ENCODE measurements at regions not wholly inside any gene's neighbourhood (a gene's known extent, or its start where the extent isn't known, plus 50 kb on each side); places are given as distances from the start of the nearest gene placed in this dataset.

DNA sequence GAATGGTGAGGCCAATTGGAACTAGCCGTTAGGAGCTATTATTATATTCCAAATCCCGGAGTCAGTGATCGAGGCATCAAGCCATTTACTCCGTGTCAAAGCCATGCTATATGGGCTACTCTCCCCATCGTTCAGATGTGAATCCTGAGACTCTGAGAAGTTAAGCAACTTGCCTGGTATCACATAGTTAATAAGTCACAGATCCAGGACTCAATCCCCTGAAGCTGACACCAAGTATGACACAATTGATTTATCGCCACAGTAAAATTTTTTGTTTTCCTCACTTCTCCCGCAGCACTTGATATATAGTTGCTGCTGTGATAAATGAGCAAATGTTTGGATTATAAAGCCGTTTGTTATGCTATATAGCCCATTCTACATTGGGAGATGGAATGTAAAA is 50.8 kb upstream of the TSHZ2 start:
- H3K27me3 Mint-ChIP-seq (ENCODE audit: insufficient read depth, unreplicated experiment): peaks cover 3% of the 10 kb centered on the region

DNA sequence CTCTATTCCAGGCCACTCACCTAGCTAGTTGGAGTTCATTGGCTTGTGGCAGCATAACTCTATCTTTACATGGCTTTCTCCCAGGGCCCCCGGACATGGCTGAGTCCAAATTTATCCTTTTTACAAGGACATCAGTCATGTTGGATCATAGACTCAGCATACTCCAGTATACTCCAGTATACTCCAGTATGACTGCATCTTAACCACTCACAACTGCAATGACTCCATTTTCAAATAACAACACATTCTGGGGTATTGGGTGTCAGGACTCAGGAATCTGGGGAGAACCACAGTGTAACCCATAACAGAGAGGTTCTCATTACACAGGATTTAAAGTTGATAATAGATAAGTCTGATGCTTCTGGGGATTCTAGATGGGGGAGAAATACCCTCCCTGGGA is 53.8 kb upstream of the TSHZ2 start:
- Mint-ChIP-seq H3K27me3 (ENCODE audit: insufficient read depth, unreplicated experiment) (peaks cover 3% of the 10 kb centered on the region), H3K9me3 (ENCODE audit: unreplicated experiment) (peaks cover 11% of the 10 kb centered on the region), H3K4me1 (ENCODE audit: low read depth, unreplicated experiment) (no peaks in the 10 kb centered on the region), H3K27ac (ENCODE audit: unreplicated experiment) (no peak overlapping the region), H3K4me3 (ENCODE audit: unreplicated experiment) (no peak overlapping the region), H3K36me3 (ENCODE audit: insufficient read depth, unreplicated experiment) (no peaks in the 10 kb centered on the region)
- no TSS peak for BruUV-seq (replicated peaks)
- Histone ChIP-seq H3K27me3 (replicated peaks; ENCODE audit: control insufficient read depth, insufficient read depth, low read length) (no peaks in the 10 kb centered on the region), H3K9me3 (peaks cover 5% of the 10 kb centered on the region; the same call in 1 of the 2 replicates), H3K36me3 (ENCODE audit: control insufficient read depth, insufficient read depth, low read length) (no peaks in the 10 kb centered on the region), H3K4me3 (ENCODE audit: low read depth, low read length) (no peak overlapping the region), H3K4me1 (no peaks in the 10 kb centered on the region)
- ChIA-PET CTCF (no interaction called here), POLR2A (no interaction called here)
- DNase-seq: no peak
- intact Hi-C loops (cut with micrococcal nuclease; ENCODE audit: unreplicated experiment): no loop called here
- TF ChIP-seq, protein P1, sequence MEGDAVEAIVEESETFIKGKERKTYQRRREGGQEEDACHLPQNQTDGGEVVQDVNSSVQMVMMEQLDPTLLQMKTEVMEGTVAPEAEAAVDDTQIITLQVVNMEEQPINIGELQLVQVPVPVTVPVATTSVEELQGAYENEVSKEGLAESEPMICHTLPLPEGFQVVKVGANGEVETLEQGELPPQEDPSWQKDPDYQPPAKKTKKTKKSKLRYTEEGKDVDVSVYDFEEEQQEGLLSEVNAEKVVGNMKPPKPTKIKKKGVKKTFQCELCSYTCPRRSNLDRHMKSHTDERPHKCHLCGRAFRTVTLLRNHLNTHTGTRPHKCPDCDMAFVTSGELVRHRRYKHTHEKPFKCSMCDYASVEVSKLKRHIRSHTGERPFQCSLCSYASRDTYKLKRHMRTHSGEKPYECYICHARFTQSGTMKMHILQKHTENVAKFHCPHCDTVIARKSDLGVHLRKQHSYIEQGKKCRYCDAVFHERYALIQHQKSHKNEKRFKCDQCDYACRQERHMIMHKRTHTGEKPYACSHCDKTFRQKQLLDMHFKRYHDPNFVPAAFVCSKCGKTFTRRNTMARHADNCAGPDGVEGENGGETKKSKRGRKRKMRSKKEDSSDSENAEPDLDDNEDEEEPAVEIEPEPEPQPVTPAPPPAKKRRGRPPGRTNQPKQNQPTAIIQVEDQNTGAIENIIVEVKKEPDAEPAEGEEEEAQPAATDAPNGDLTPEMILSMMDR (IDR thresholded peaks at IDR 0.05; ENCODE audit: insufficient read depth in 1 of 2, low read depth in 1 of 2, low read length in 1 of 2, severe bottlenecking in 1 of 2, unreplicated experiment in 1 of 2): no peak

More for the DNA sequence above, 50.8 kb upstream of the TSHZ2 start:
- no peak overlapping the region for H3K4me3 Mint-ChIP-seq (ENCODE audit: unreplicated experiment)
- DNase-seq: no peak
- H3K36me3 Mint-ChIP-seq (ENCODE audit: insufficient read depth, unreplicated experiment): no peaks in the 10 kb centered on the region
- Histone ChIP-seq H3K27me3 (replicated peaks; ENCODE audit: control insufficient read depth, insufficient read depth, low read length) (no peaks in the 10 kb centered on the region), H3K4me1 (peaks cover 16% of the 10 kb centered on the region), H3K9me3 (no peaks in the 10 kb centered on the region), H3K4me3 (ENCODE audit: low read depth, low read length) (no peak overlapping the region), H3K36me3 (ENCODE audit: control insufficient read depth, insufficient read depth, low read length) (no peaks in the 10 kb centered on the region)
- ChIA-PET CTCF (no interaction called here), POLR2A (no interaction called here)
- H3K9me3 Mint-ChIP-seq (ENCODE audit: unreplicated experiment): peaks cover 36% of the 10 kb centered on the region
- BruUV-seq (replicated peaks): no TSS peak
- intact Hi-C loops (cut with micrococcal nuclease; ENCODE audit: unreplicated experiment): no loop called here
- H3K27ac Mint-ChIP-seq (ENCODE audit: unreplicated experiment): no peak overlapping the region
- peaks cover 7% of the 10 kb centered on the region for H3K4me1 Mint-ChIP-seq (ENCODE audit: low read depth, unreplicated experiment)
- TF ChIP-seq, protein P1 (IDR thresholded peaks at IDR 0.05; ENCODE audit: insufficient read depth in 1 of 2, low read depth in 1 of 2, low read length in 1 of 2, severe bottlenecking in 1 of 2, unreplicated experiment in 1 of 2): no peak

DNA sequence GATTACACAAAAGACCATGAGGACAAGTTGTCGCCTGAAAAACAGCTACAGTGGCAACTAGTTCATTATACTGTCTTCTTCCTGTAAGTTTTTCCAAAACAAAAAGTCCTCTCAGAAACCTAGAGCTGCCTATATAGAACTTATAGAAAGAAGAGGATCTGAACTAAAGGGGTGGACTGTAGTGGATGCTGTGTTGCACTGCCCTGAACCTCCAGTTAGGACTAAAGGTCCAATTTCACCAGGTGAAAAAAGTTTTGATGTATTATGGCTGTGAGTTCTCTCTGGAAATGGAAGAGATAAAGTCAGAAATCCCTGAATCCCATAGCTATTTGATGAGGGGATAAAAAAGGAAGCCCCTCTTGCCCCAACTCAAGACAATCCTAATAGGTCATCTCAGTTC is 56.6 kb upstream of the TSHZ2 start:
- H3K9me3 Mint-ChIP-seq (ENCODE audit: unreplicated experiment): no peaks in the 10 kb centered on the region
- H3K4me3 Mint-ChIP-seq (ENCODE audit: unreplicated experiment): no peak overlapping the region
- H3K9me3 ChIP-seq: peaks cover 5% of the 10 kb centered on the region; the same call in 1 of the 2 replicates
- intact Hi-C loops (cut with micrococcal nuclease; ENCODE audit: unreplicated experiment): no loop called here
- no peak overlapping the region for H3K4me3 ChIP-seq (ENCODE audit: low read depth, low read length)
- no peaks in the 10 kb centered on the region for H3K4me1 Mint-ChIP-seq (ENCODE audit: low read depth, unreplicated experiment)
- H3K4me1 ChIP-seq: no peaks in the 10 kb centered on the region
- H3K27me3 ChIP-seq (replicated peaks; ENCODE audit: control insufficient read depth, insufficient read depth, low read length): no peaks in the 10 kb centered on the region
- TF ChIP-seq, protein P1 (IDR thresholded peaks at IDR 0.05; ENCODE audit: insufficient read depth in 1 of 2, low read depth in 1 of 2, low read length in 1 of 2, severe bottlenecking in 1 of 2, unreplicated experiment in 1 of 2): no peak
- H3K36me3 Mint-ChIP-seq (ENCODE audit: insufficient read depth, unreplicated experiment): no peaks in the 10 kb centered on the region
- POLR2A ChIA-PET: no interaction called here
- DNase-seq: no peak
- H3K36me3 ChIP-seq (ENCODE audit: control insufficient read depth, insufficient read depth, low read length): no peaks in the 10 kb centered on the region
- no peak overlapping the region for H3K27ac Mint-ChIP-seq (ENCODE audit: unreplicated experiment)
- no TSS peak for BruUV-seq (replicated peaks)
- CTCF ChIA-PET: interaction anchor here (0.6 kb wide), 1 partner anchor 114 kb away, joined by 3 read pairs; no protein-coding TSS in a partner anchor
- H3K27me3 Mint-ChIP-seq (ENCODE audit: insufficient read depth, unreplicated experiment): no peaks in the 10 kb centered on the region
